GM23338 (cell line): ENCODE measurements at regions not wholly inside any gene's neighbourhood (a gene's known extent, or its start where the extent isn't known, plus 50 kb on each side); places are given as distances from the start of the nearest gene placed in this dataset.

Experiments used
- CREB1 ChIP-seq: fragments of 250-450 bp; sonication (Bioruptor Pico); IDR thresholded peaks from 2 replicates; pipeline ENCODE4 v1.5.0; 2020; ENCODE audit warnings: low read depth, mild to moderate bottlenecking, moderate library complexity
- CTCF ChIP-seq, 2 experiments: fragments of 200-600 bp in 1 of 2; sonication (generic) in 1 of 2; conservative IDR thresholded peaks; 2 replicates each; pipeline versions ENCODE4 v1.5.1 to v1.6.1; 2016 to 2017; ENCODE audit warnings: antibody characterized with exemption in 2 of 2, low read depth in 2 of 2, mild to moderate bottlenecking in 2 of 2, moderate library complexity in 1 of 2
- EZH2 ChIP-seq: fragments of 200-600 bp; sonication (generic); IDR thresholded peaks from one replicate; pipeline ENCODE4 v1.8.0; 2017; ENCODE audit warnings: antibody characterized with exemption, mild to moderate bottlenecking, low read depth; ENCODE audit not compliant: unreplicated experiment
- EZH2phosphoT487 ChIP-seq: fragments of 200-600 bp; sonication (generic); IDR thresholded peaks from one replicate; pipeline ENCODE4 v1.8.1; 2018; ENCODE audit warnings: antibody characterized with exemption; ENCODE audit not compliant: unreplicated experiment
- JUNB ChIP-seq: IDR thresholded peaks from one replicate; pipeline ENCODE4 v1.6.1; 2016; ENCODE audit warnings: antibody characterized with exemption; ENCODE audit not compliant: unreplicated experiment
- NANOG ChIP-seq: IDR thresholded peaks from 2 replicates; pipeline ENCODE4 v1.6.1; 2016; ENCODE audit warnings: antibody characterized with exemption, borderline replicate concordance
- POLR2AphosphoS5 ChIP-seq: IDR thresholded peaks from 2 replicates; pipeline ENCODE4 v1.6.1; 2016; ENCODE audit warnings: antibody characterized with exemption, low read depth
- REST ChIP-seq: IDR thresholded peaks from one replicate; pipeline ENCODE4 v1.6.1; 2018; ENCODE audit warnings: antibody characterized with exemption; ENCODE audit not compliant: unreplicated experiment
- ZNF114 ChIP-seq: fragments of 250-450 bp; sonication (Bioruptor Pico); IDR thresholded peaks from 2 replicates; pipeline ENCODE4 v1.5.0; 2020; ENCODE audit warnings: mild to moderate bottlenecking, moderate library complexity
- ZNF331 ChIP-seq: fragments of 250-450 bp; sonication (Bioruptor Pico); IDR thresholded peaks from 2 replicates; pipeline ENCODE4 v1.5.0; 2020; ENCODE audit warnings: low read depth, mild to moderate bottlenecking, moderate library complexity

GRCh38 chr7:80027611-80028173, 106.9 kb upstream of the GNAI1 start:
- TF ChIP-seq CTCF (conservative IDR thresholded peaks at IDR 0.05; ENCODE audit: low read depth in 2 of 2), result no peak
- TF ChIP-seq POLR2AphosphoS5, result no peak
- no peak for TF ChIP-seq NANOG
- no peak for TF ChIP-seq EZH2
- no peak for TF ChIP-seq REST
- no peak for TF ChIP-seq CREB1 (CRISPR knock-in tag)
- TF ChIP-seq JUNB, result no peak
- no peak for TF ChIP-seq ZNF114 (CRISPR knock-in tag)
- no peak for TF ChIP-seq EZH2phosphoT487
- no peak for TF ChIP-seq ZNF331 (CRISPR knock-in tag)
